ENCODE measurements at regions not wholly inside any gene's neighbourhood (a gene's known extent, or its start where the extent isn't known, plus 50 kb on each side); places are given as distances from the start of the nearest gene placed in this dataset.

GRCh38 chr18:41647914-41648313 is 307.1 kb upstream of the PIK3C3 start:
- TF ChIP-seq YY1 (IDR thresholded peaks at IDR 0.05; ENCODE audit: insufficient read depth, insufficient read length) = no peak
- TF ChIP-seq ZNF274 (IDR thresholded peaks at IDR 0.05; ENCODE audit: low read depth, low read length) = no peak
- no peak for TF ChIP-seq SUZ12 (IDR thresholded peaks at IDR 0.05; ENCODE audit: extremely low read depth, insufficient read depth, insufficient read length)

Measured in NT2/D1 (cell line).